Neural progenitor cell (in vitro differentiated cells): ENCODE measurements at regions not wholly inside any gene's neighbourhood (a gene's known extent, or its start where the extent isn't known, plus 50 kb on each side); places are given as distances from the start of the nearest gene placed in this dataset.

Source experiments
- EZH2 ChIP-seq: fragments of 200-600 bp; sonication (generic); IDR thresholded peaks from 2 replicates; pipeline ENCODE4 v1.6.1; 2017; ENCODE audit warnings: antibody characterized with exemption, mild to moderate bottlenecking, moderate library complexity
- TF ChIP-seq, protein P1 (sequence below): fragments of 200-600 bp; sonication (generic); IDR thresholded peaks from 2 replicates; pipeline ENCODE4 v1.5.1; 2017; ENCODE audit warnings: antibody characterized with exemption, mild to moderate bottlenecking

DNA sequence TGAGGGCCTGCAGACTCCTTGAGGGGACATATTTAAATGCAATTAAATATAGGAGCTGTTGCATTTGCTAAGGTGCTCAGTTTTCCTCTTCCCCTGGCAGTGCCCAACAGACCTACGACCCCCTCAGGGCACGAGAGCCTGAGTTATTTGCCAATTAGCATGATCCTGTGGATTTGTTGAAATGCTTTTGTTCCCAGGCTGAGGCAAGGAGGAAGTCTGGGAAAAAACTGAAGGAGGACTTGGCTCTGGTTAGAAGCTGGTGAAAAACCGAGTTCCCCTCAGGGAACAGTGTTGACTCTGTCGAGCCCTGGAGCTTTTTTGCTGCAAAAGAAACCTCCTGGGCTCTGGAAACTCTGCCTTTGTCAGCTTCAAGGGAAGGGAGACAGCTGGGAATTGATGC lies 103.6 kb upstream of the SHB start:
- TF ChIP-seq, protein P1, sequence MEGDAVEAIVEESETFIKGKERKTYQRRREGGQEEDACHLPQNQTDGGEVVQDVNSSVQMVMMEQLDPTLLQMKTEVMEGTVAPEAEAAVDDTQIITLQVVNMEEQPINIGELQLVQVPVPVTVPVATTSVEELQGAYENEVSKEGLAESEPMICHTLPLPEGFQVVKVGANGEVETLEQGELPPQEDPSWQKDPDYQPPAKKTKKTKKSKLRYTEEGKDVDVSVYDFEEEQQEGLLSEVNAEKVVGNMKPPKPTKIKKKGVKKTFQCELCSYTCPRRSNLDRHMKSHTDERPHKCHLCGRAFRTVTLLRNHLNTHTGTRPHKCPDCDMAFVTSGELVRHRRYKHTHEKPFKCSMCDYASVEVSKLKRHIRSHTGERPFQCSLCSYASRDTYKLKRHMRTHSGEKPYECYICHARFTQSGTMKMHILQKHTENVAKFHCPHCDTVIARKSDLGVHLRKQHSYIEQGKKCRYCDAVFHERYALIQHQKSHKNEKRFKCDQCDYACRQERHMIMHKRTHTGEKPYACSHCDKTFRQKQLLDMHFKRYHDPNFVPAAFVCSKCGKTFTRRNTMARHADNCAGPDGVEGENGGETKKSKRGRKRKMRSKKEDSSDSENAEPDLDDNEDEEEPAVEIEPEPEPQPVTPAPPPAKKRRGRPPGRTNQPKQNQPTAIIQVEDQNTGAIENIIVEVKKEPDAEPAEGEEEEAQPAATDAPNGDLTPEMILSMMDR: no peak
- TF ChIP-seq EZH2: no peak
